SK-N-SH (cell line): ENCODE measurements at regions not wholly inside any gene's neighbourhood (a gene's known extent, or its start where the extent isn't known, plus 50 kb on each side); places are given as distances from the start of the nearest gene placed in this dataset.

ENCODE experiments used
- CTCF ChIA-PET: fragments of 300-600, 350-600 bp; formaldehyde crosslinking; extraction: SDS; loops from one replicate; lab custom pipeline; 2021; lab: Yijun Ruan, JAX
- POLR2A ChIA-PET: fragments of 350-600 bp; sonication (Branson Sonifier 250); formaldehyde crosslinking; extraction: SDS; loops from one replicate; lab custom pipeline; 2020; ENCODE audit warnings: antibody characterized with exemption, inconsistent platforms; lab: Yijun Ruan, JAX
- DNase-seq: peaks from one replicate; pipeline ENCODE4 v3.0.0; 2012
- H2AFZ ChIP-seq: fragments of 200-600 bp; sonication (generic); 2 replicates; pipeline ENCODE4 v1.8.1; 2016; ENCODE audit warnings: antibody characterized with exemption, mild to moderate bottlenecking, low read depth
- H3F3A ChIP-seq: fragments of 200-600 bp; sonication (generic); replicated peaks from 2 replicates; pipeline ENCODE3; 2016; ENCODE audit warnings: antibody characterized with exemption, mild to moderate bottlenecking; ENCODE audit not compliant: insufficient read depth
- H3K27ac ChIP-seq, 2 experiments: fragments of 200-500 bp in 1 of 2; fragments of 200-600 bp in 1 of 2; sonication (Bioruptor generic) in 1 of 2; sonication (generic), shearing (Covaris generic) in 1 of 2; 2 replicates each; pipeline versions ENCODE4 v1.5.1 to v1.6.1; 2014 to 2016; ENCODE audit warnings: low read depth in 2 of 2, inconsistent platforms in 1 of 2, low read length in 1 of 2, mild to moderate bottlenecking in 1 of 2, mixed read lengths in 1 of 2
- H3K27me3 ChIP-seq: fragments of 200-600 bp; sonication (generic), shearing (Covaris generic); 2 replicates; pipeline ENCODE4 v1.6.1; 2016; ENCODE audit warnings: mixed run types; ENCODE audit not compliant: insufficient read depth
- H3K36me3 ChIP-seq, 2 experiments: fragments of 200-500 bp in 1 of 2; fragments of 200-600 bp in 1 of 2; sonication (Bioruptor generic) in 1 of 2; sonication (generic) in 1 of 2; replicated peaks in 1 of 2; 2 replicates each; pipeline versions ENCODE3 to v1.5.1; 2014 to 2016; ENCODE audit warnings: low read length in 1 of 2, mild to moderate bottlenecking in 1 of 2; ENCODE audit not compliant: insufficient read depth in 2 of 2, control insufficient read depth in 1 of 2
- H3K4me1 ChIP-seq, 2 experiments: fragments of 200-500 bp in 1 of 2; fragments of 200-600 bp in 1 of 2; sonication (Bioruptor generic) in 1 of 2; sonication (generic), shearing (Covaris generic) in 1 of 2; 2 replicates each; pipeline versions ENCODE4 v1.5.1 to v1.6.1; 2014 to 2016; ENCODE audit warnings: low read depth in 1 of 2, low read length in 1 of 2, mixed run types in 1 of 2; ENCODE audit not compliant: insufficient read depth in 2 of 2, control insufficient read depth in 1 of 2
- H3K4me2 ChIP-seq: fragments of 200-600 bp; sonication (generic), shearing (Covaris generic); 2 replicates; pipeline ENCODE4 v1.6.1; 2017; ENCODE audit warnings: mixed run types
- H3K4me3 ChIP-seq, 2 experiments: fragments of 200-500 bp in 1 of 2; fragments of 200-600 bp in 1 of 2; sonication (Bioruptor generic) in 1 of 2; sonication (generic), shearing (Covaris generic) in 1 of 2; 2 replicates each; pipeline versions ENCODE4 v1.5.1 to v1.8.1; 2014 to 2016; ENCODE audit warnings: low read depth in 2 of 2, inconsistent platforms in 1 of 2, low read length in 1 of 2, mild to moderate bottlenecking in 1 of 2, mixed read lengths in 1 of 2, moderate library complexity in 1 of 2
- H3K79me2 ChIP-seq: fragments of 200-600 bp; sonication (generic); 2 replicates; pipeline ENCODE4 v1.8.1; 2017; ENCODE audit warnings: mild to moderate bottlenecking; ENCODE audit not compliant: insufficient read depth
- H3K9ac ChIP-seq: fragments of 200-600 bp; sonication (generic); 2 replicates; pipeline ENCODE4 v1.6.1; 2017; ENCODE audit warnings: mixed run types
- H3K9me2 ChIP-seq: fragments of 200-600 bp; sonication (generic); 2 replicates; pipeline ENCODE4 v1.6.1; 2017; ENCODE audit warnings: mixed run types
- H3K9me3 ChIP-seq: fragments of 200-600 bp; sonication (generic); 2 replicates; pipeline ENCODE4 v1.6.1; 2017; ENCODE audit warnings: mixed run types, mild to moderate bottlenecking, moderate library complexity
- H4K20me1 ChIP-seq: fragments of 200-600 bp; sonication (generic); 2 replicates; pipeline ENCODE4 v1.6.1; 2017; ENCODE audit warnings: mild to moderate bottlenecking, mixed run types; ENCODE audit not compliant: insufficient read depth
- CTCF ChIP-seq: fragments of 200-600 bp; sonication (generic); IDR thresholded peaks from 2 replicates; pipeline ENCODE4 v1.6.1; 2017; ENCODE audit warnings: antibody characterized with exemption, mild to moderate bottlenecking, moderate library complexity
- ELF1 ChIP-seq: IDR thresholded peaks from 2 replicates; pipeline ENCODE4 v1.4.0; 2012
- EP300 ChIP-seq, 2 experiments: IDR thresholded peaks; 2 replicates each; pipeline versions ENCODE4 v1.4.0 to v1.6.1; 2012; ENCODE audit warnings: borderline replicate concordance in 1 of 2, low read depth in 1 of 2, low read length in 1 of 2
- IRF3 ChIP-seq: fragments of 150-350 bp; IDR thresholded peaks from 2 replicates; pipeline ENCODE4 v1.6.1; 2016; ENCODE audit warnings: mild to moderate bottlenecking, low read depth, low read length
- JUND ChIP-seq: IDR thresholded peaks from 2 replicates; pipeline ENCODE4 v1.4.0; 2012
- MAX ChIP-seq: IDR thresholded peaks from 2 replicates; pipeline ENCODE4 v1.4.0; 2012; ENCODE audit warnings: low read depth
- MXI1 ChIP-seq: IDR thresholded peaks from 2 replicates; pipeline ENCODE4 v1.6.1; 2012; ENCODE audit warnings: mild to moderate bottlenecking, low read depth, low read length, improper control_type of control experiment
- NFIC ChIP-seq: IDR thresholded peaks from 2 replicates; pipeline ENCODE4 v1.4.0; 2012; ENCODE audit warnings: borderline replicate concordance
- NRF1 ChIP-seq: IDR thresholded peaks from 2 replicates; pipeline ENCODE4 v1.6.1; 2012; ENCODE audit warnings: low read depth, mild to moderate bottlenecking, low read length
- PBX3 ChIP-seq: IDR thresholded peaks from 2 replicates; pipeline ENCODE4; 2012
- RFX5 ChIP-seq: IDR thresholded peaks from 2 replicates; pipeline ENCODE4 v1.6.1; 2012; ENCODE audit warnings: mild to moderate bottlenecking, improper control_type of control experiment, low read length
- TAF1 ChIP-seq: IDR thresholded peaks from 2 replicates; pipeline ENCODE4 v1.6.1; 2012; ENCODE audit warnings: low read depth, mild to moderate bottlenecking, low read length, moderate library complexity, borderline replicate concordance
- TCF12 ChIP-seq: IDR thresholded peaks from 2 replicates; pipeline ENCODE4 v1.4.0; 2012
- TEAD4 ChIP-seq: IDR thresholded peaks from 2 replicates; pipeline ENCODE4 v1.4.0; 2012; ENCODE audit warnings: mild to moderate bottlenecking, borderline replicate concordance; ENCODE audit not compliant: insufficient read depth
- YY1 ChIP-seq: IDR thresholded peaks from 2 replicates; pipeline ENCODE4 v1.4.0; 2012; ENCODE audit warnings: low read depth, mild to moderate bottlenecking
- WGBS: methylation state at CpG from one replicate; pipeline ENCODE4 v1.1.6; 2017; ENCODE audit warnings: low lambda C conversion rate; 5-methylcytosine and 5-hydroxymethylcytosine counted together
- TF ChIP-seq, protein P1 (sequence below): fragments of 150-350 bp; IDR thresholded peaks from 2 replicates; pipeline ENCODE4 v1.6.1; 2017; ENCODE audit warnings: antibody characterized with exemption, low read length, low read depth, borderline replicate concordance

GRCh38 chr16:76970087-76970744 is 220.8 kb upstream of the MON1B start (continued):
- TF ChIP-seq MAX (no peak), RFX5 (no peak)

DNA sequence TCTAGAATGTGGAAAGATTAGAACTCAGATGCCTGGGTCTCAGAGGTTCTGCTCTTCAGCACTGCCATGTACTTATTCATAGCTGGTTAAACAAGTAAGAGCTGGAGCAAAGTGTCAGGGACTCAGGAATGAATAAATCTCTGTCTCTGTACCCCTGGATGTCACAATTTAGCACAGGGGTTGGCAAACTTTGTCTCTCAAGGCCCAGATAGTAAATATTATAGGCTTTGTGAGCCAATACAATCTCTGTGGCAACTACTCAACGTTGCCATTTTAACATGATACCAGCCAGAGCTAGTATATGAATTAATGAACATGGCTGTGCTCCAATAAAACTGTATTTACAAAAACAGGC is 220.3 kb upstream of the MON1B start:
- 15% methylated on average over 1 of the region's 1 CpG for WGBS
- no peak overlapping the region for H2AFZ ChIP-seq
- DNase-seq = no peak
- H3K4me3 ChIP-seq = no peak overlapping the region
- no peaks in the 10 kb centered on the region for H4K20me1 ChIP-seq
- no peaks in the 10 kb centered on the region for H3K79me2 ChIP-seq
- H3K27me3 ChIP-seq = no peaks in the 10 kb centered on the region
- H3K36me3 ChIP-seq = no peaks in the 10 kb centered on the region
- CTCF ChIA-PET = no interaction called here
- H3K27ac ChIP-seq = no peak overlapping the region
- TF ChIP-seq IRF3 (no peak), TAF1 (no peak)
- H3K4me1 ChIP-seq = peaks cover 0 to under 1% of the 10 kb centered on the region in 2 experiments; a peak in 1 of 4 replicates
- no peaks in the 10 kb centered on the region for H3F3A ChIP-seq
- POLR2A ChIA-PET = no interaction called here
- H3K4me2 ChIP-seq = no peak overlapping the region
- no peaks in the 10 kb centered on the region for H3K9me3 ChIP-seq
- H3K9ac ChIP-seq = no peak overlapping the region
- H3K9me2 ChIP-seq = no peaks in the 10 kb centered on the region

DNA sequence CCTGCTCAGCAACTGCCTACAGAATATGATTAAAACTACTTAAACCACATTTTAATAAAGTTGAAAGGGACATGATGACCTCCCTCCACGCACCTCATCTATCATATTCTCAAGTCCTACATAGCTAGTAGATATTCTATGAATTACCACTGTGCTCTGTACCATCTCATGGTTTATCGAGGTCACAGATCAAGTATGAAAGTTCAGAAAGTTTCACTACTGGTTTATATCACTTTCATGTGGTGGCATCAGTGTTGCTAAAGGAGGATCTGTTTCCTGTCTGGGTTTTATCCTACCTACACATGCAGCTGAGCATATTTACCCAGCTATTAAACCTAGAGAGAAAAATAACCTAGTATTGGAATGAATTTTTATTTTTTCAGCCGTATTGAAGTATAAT is 214.9 kb upstream of the MON1B start:
- Histone ChIP-seq H3K27ac (no peak overlapping the region), H3K9me3 (no peaks in the 10 kb centered on the region), H3K36me3 (no peaks in the 10 kb centered on the region), H3K4me1 (no peaks in the 10 kb centered on the region), H3K27me3 (no peaks in the 10 kb centered on the region), H3F3A (no peaks in the 10 kb centered on the region), H3K4me2 (no peak overlapping the region), H3K9me2 (no peaks in the 10 kb centered on the region), H3K4me3 (no peak overlapping the region), H3K9ac (no peak overlapping the region), H4K20me1 (no peaks in the 10 kb centered on the region), H3K79me2 (no peaks in the 10 kb centered on the region), H2AFZ (no peak overlapping the region)
- TF ChIP-seq TCF12 (no peak), ELF1 (no peak), TEAD4 (no peak), CTCF (no peak), RFX5 (no peak), YY1 (no peak), MXI1 (no peak), PBX3 (no peak), NRF1 (no peak), EP300 (IDR thresholded peaks at IDR 0.05; ENCODE audit: borderline replicate concordance in 1 of 2, low read depth in 1 of 2, low read length in 1 of 2) (no peak), MAX (no peak), NFIC (no peak), JUND (no peak)
- TF ChIP-seq, protein P1, sequence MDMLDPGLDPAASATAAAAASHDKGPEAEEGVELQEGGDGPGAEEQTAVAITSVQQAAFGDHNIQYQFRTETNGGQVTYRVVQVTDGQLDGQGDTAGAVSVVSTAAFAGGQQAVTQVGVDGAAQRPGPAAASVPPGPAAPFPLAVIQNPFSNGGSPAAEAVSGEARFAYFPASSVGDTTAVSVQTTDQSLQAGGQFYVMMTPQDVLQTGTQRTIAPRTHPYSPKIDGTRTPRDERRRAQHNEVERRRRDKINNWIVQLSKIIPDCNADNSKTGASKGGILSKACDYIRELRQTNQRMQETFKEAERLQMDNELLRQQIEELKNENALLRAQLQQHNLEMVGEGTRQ = no peak
- WGBS = 46% methylated on average over 3 of the region's 3 CpGs
- ChIA-PET POLR2A (no interaction called here), CTCF (interaction anchor here (0.9 to 1.3 kb wide), 2 partner anchors 195 to 697 kb away, joined by 3 read pairs; no protein-coding TSS in a partner anchor)
- no peak for DNase-seq
